Stimulated activated CD4-positive, alpha-beta T cell treated with anti-CD3 and anti-CD28 coated beads, Interleukin-15, amount 100 ng/mL, for 48 hours (primary cell): ENCODE measurements at regions not wholly inside any gene's neighbourhood (a gene's known extent, or its start where the extent isn't known, plus 50 kb on each side); places are given as distances from the start of the nearest gene placed in this dataset.
"Not testable (repeated sequence)": the region's sequence is repeated elsewhere in the genome, so short reads cannot be mapped to it uniquely, and the experiment has no call there.

Source experiments
- DNase-seq, 2 donors: peaks; one replicate each; pipeline ENCODE4 v3.0.0-alpha.2; 2020; ENCODE audit warnings: low read depth in 2 of 2

- no peak for DNase-seq
These were observed 493.1 kb upstream of the MAP3K7 start for GRCh38 chr6:91079969-91080368.

GRCh38 chr6:91075244-91075976 is 488.5 kb upstream of the MAP3K7 start:
- no peak for DNase-seq

- DNase-seq: no peak
These were observed 476.5 kb upstream of the MAP3K7 start for GRCh38 chr6:91063362-91063761.

GRCh38 chr6:91057689-91058088 is 470.8 kb upstream of the MAP3K7 start:
- no peak for DNase-seq

GRCh38 chr6:91055959-91056358 is 469.1 kb upstream of the MAP3K7 start:
- DNase-seq: no peak

- not testable (repeated sequence) for DNase-seq
These were observed 465.9 kb upstream of the MAP3K7 start for GRCh38 chr6:91052473-91053450.

- DNase-seq: no peak
These were observed 458.3 kb upstream of the MAP3K7 start for GRCh38 chr6:91045161-91045560.

- no peak for DNase-seq
These were observed 456.9 kb upstream of the MAP3K7 start for GRCh38 chr6:91043751-91044150.

GRCh38 chr6:91042656-91043055 is 455.8 kb upstream of the MAP3K7 start:
- no peak for DNase-seq

GRCh38 chr6:91033964-91034363 is 447.1 kb upstream of the MAP3K7 start:
- DNase-seq: no peak

GRCh38 chr6:91031581-91031980 is 444.7 kb upstream of the MAP3K7 start:
- no peak for DNase-seq

GRCh38 chr6:91029211-91029610 is 442.3 kb upstream of the MAP3K7 start:
- no peak for DNase-seq

- DNase-seq: no peak
These were observed 436.7 kb upstream of the MAP3K7 start for GRCh38 chr6:91023529-91023928.

GRCh38 chr6:91020744-91021143 is 433.9 kb upstream of the MAP3K7 start:
- DNase-seq: no peak

GRCh38 chr6:91018586-91018985 is 431.7 kb upstream of the MAP3K7 start:
- no peak for DNase-seq

GRCh38 chr6:91013511-91013910 is 426.6 kb upstream of the MAP3K7 start:
- no peak for DNase-seq

GRCh38 chr6:90997076-90997475 is 410.2 kb upstream of the MAP3K7 start:
- no peak for DNase-seq

- DNase-seq: no peak
These were observed 406.9 kb upstream of the MAP3K7 start for GRCh38 chr6:90993770-90994169.

GRCh38 chr6:90989763-90990162 is 402.9 kb upstream of the MAP3K7 start:
- no peak for DNase-seq

GRCh38 chr6:90984066-90984465 is 397.2 kb upstream of the MAP3K7 start:
- no peak for DNase-seq

GRCh38 chr6:90983462-90983861 is 396.6 kb upstream of the MAP3K7 start:
- no peak for DNase-seq

GRCh38 chr6:90982581-90982980 is 395.7 kb upstream of the MAP3K7 start:
- DNase-seq: no peak

GRCh38 chr6:90982051-90982450 is 395.2 kb upstream of the MAP3K7 start:
- DNase-seq: no peak
